K562 (cell line): ENCODE measurements at regions not wholly inside any gene's neighbourhood (a gene's known extent, or its start where the extent isn't known, plus 50 kb on each side); places are given as distances from the start of the nearest gene placed in this dataset.

Experiments used
- ATAC-seq: fragments of 200-7000 bp; cut with Tn5 transposase; 3 replicates; pipeline ENCODE4 v1.9.1; 2020; ENCODE audit warnings: moderate library complexity
- BruUV-seq: library from RNA; stranded (reverse); fragments of 400-500 nt; replicated peaks from 2 replicates; lab custom pipeline; 2021; lab: Mats Ljungman, UMichigan
- CTCF ChIA-PET: fragments of 300-600 bp; formaldehyde crosslinking; extraction: SDS; loops from one replicate; lab custom pipeline; 2021; ENCODE audit warnings: low intra/inter-chr PET ratio; lab: Yijun Ruan, JAX
- POLR2A ChIA-PET: fragments of 300-600, 350-650 bp; sonication (Branson Sonifier 250); formaldehyde crosslinking; extraction: SDS; loops from one replicate; lab custom pipeline; 2021; ENCODE audit warnings: antibody characterized with exemption, inconsistent platforms; lab: Yijun Ruan, JAX
- DNase-seq, 4 experiments: peaks; one replicate each; pipeline versions ENCODE4 v3.0.0 to v3.0.0-alpha.2; 2011 to 2018; ENCODE audit warnings: low spot score in 3 of 4, mixed read lengths in 3 of 4; ENCODE audit errors: extremely low read depth in 1 of 4
- FAIRE-seq: peaks from 2 replicates; lab custom pipeline; 2011; peaks lifted over from hg19 to GRCh38; lab: Jason Lieb, UNC
- H2AFZ ChIP-seq: 2 replicates; pipeline ENCODE4 v1.6.0; 2011; ENCODE audit warnings: low read depth, low read length, control low read depth, inconsistent platforms
- H3K27ac ChIP-seq: fragments of 200-600 bp; 3 replicates; pipeline ENCODE4 v1.8.0; 2011; ENCODE audit warnings: low read depth, mild to moderate bottlenecking, control low read depth, inconsistent platforms, low read length, moderate library complexity, mixed read lengths; ENCODE audit errors: extremely low read depth
- H3K27me3 ChIP-seq, 2 experiments: fragments of 300-600 bp in 1 of 2; 2 replicates in 1 of 2; 3 replicates in 1 of 2; pipeline versions ENCODE4 v1.6.0 to v1.8.0; 2011; ENCODE audit warnings: inconsistent platforms in 2 of 2, low read length in 2 of 2, mild to moderate bottlenecking in 1 of 2, mixed read lengths in 1 of 2, moderate library complexity in 1 of 2; ENCODE audit not compliant: control insufficient read depth in 2 of 2, insufficient read depth in 2 of 2
- H3K36me3 ChIP-seq: fragments of 300-600 bp; 3 replicates; pipeline ENCODE4 v1.8.0; 2011; ENCODE audit warnings: mild to moderate bottlenecking, low read length, inconsistent platforms; ENCODE audit not compliant: control insufficient read depth, insufficient read depth
- H3K4me1 ChIP-seq, 2 experiments: fragments of 200-600 bp in 1 of 2; replicated peaks in 1 of 2; 2 replicates in 1 of 2; 3 replicates in 1 of 2; pipeline versions ENCODE4 v1.5.1 to v1.8.0; 2011; ENCODE audit warnings: inconsistent platforms in 2 of 2, low read length in 2 of 2, mild to moderate bottlenecking in 1 of 2, mixed read lengths in 1 of 2, moderate library complexity in 1 of 2; ENCODE audit not compliant: control insufficient read depth in 2 of 2, insufficient read depth in 2 of 2
- H3K4me2 ChIP-seq: 2 replicates; pipeline ENCODE4 v1.6.1; 2011; ENCODE audit warnings: low read length, control low read depth, inconsistent platforms, mixed read lengths; ENCODE audit not compliant: insufficient read depth
- H3K4me3 ChIP-seq: fragments of 200-600 bp; sonication (generic), shearing (Covaris generic); 2 replicates; pipeline ENCODE4 v1.5.1; 2016; ENCODE audit warnings: control low read depth, inconsistent platforms
- H3K79me2 ChIP-seq: fragments of 200-600 bp; 3 replicates; pipeline ENCODE4 v1.8.0; 2011; ENCODE audit warnings: low read length, inconsistent platforms; ENCODE audit not compliant: control insufficient read depth, insufficient read depth
- H3K9ac ChIP-seq, 2 experiments: 2 replicates each; pipeline versions ENCODE4 v1.6.0 to v1.6.1; 2011; ENCODE audit warnings: low read depth in 2 of 2, low read length in 2 of 2, control low read depth in 1 of 2, inconsistent platforms in 1 of 2, mild to moderate bottlenecking in 1 of 2, mixed read lengths in 1 of 2; ENCODE audit not compliant: insufficient read depth in 1 of 2
- H3K9me1 ChIP-seq: one replicate; pipeline ENCODE4 v1.6.0; 2011; ENCODE audit warnings: inconsistent platforms, mild to moderate bottlenecking, low read length, moderate library complexity; ENCODE audit not compliant: control insufficient read depth, insufficient read depth
- H3K9me3 ChIP-seq: replicated peaks from 2 replicates; pipeline ENCODE4 v1.5.1; 2011; ENCODE audit warnings: low read depth, low read length, inconsistent platforms; ENCODE audit not compliant: control insufficient read depth, insufficient read depth
- H4K20me1 ChIP-seq: replicated peaks from 2 replicates; pipeline ENCODE4 v1.6.1; 2011; ENCODE audit warnings: low read length, inconsistent platforms, mixed read lengths; ENCODE audit not compliant: control insufficient read depth, insufficient read depth
- ARID1B ChIP-seq: fragments of 450-650 bp; IDR thresholded peaks from 2 replicates; pipeline ENCODE4 v1.6.1; 2016; ENCODE audit warnings: antibody characterized with exemption, mild to moderate bottlenecking, inconsistent platforms
- FOXK2 ChIP-seq, 2 experiments: fragments of 450-650 bp; IDR thresholded peaks in 1 of 2; conservative IDR thresholded peaks in 1 of 2; 2 replicates each; pipeline ENCODE4 v1.6.1; 2016; ENCODE audit warnings: low read depth in 2 of 2, mild to moderate bottlenecking in 1 of 2
- HOXB6 ChIP-seq: fragments of 250-450 bp; sonication (Bioruptor Pico); IDR thresholded peaks from 2 replicates; pipeline ENCODE4 v1.5.1; 2022; ENCODE audit warnings: mild to moderate bottlenecking, borderline replicate concordance
- IRF1 ChIP-seq: sonication (generic); formaldehyde crosslinking; IDR thresholded peaks from 2 replicates; pipeline ENCODE4 v1.8.0; 2022; ENCODE audit warnings: missing genetic modification reagents, mild to moderate bottlenecking, borderline replicate concordance
- MYNN ChIP-seq, 2 experiments: sonication (generic); formaldehyde crosslinking in 1 of 2; IDR thresholded peaks; 2 replicates each; pipeline versions ENCODE4 v1.5.0 to v1.6.1; 2016 to 2020; ENCODE audit warnings: antibody characterized with exemption in 1 of 2, missing genetic modification reagents in 1 of 2
- POLR2AphosphoS2 ChIP-seq: IDR thresholded peaks from 2 replicates; pipeline ENCODE4 v1.6.1; 2012; ENCODE audit warnings: low read length, improper control_type of control experiment
- POLR2AphosphoS5 ChIP-seq: IDR thresholded peaks from 2 replicates; pipeline ENCODE4 v1.6.1; 2011; ENCODE audit warnings: mild to moderate bottlenecking, low read depth, low read length, moderate library complexity; ENCODE audit not compliant: control insufficient read depth, insufficient read depth
- THRAP3 ChIP-seq: fragments of 450-650 bp; IDR thresholded peaks from 2 replicates; pipeline ENCODE4 v1.6.1; 2016; ENCODE audit warnings: mild to moderate bottlenecking, inconsistent platforms, borderline replicate concordance
- WGBS: fragments of 100-300 bp; shearing (Covaris generic); methylation state at CpG from one replicate; pipeline ENCODE4 v1.1.6; 2016; ENCODE audit warnings: low coverage, mixed read lengths; ENCODE audit not compliant: insufficient coverage; ENCODE audit errors: missing lambda C conversion rate; 5-methylcytosine and 5-hydroxymethylcytosine counted together
- in situ Hi-C: fragments of 300-500 bp; cut with MboI; formaldehyde crosslinking; loops from 4 replicates; pipeline ENCODE4 v1.15.0; 2018; ENCODE audit warnings: inconsistent platforms, mixed read lengths
- intact Hi-C: fragments of 100-400 bp; cut with micrococcal nuclease; formaldehyde crosslinking; loops from 2 replicates; pipeline ENCODE4 v1.14.2; 2022

- Histone ChIP-seq H3K36me3 (no peaks in the 10 kb centered on the region), H3K9me3 (no peaks in the 10 kb centered on the region), H4K20me1 (no peaks in the 10 kb centered on the region), H2AFZ (no peak overlapping the region), H3K4me3 (no peak overlapping the region), H3K9me1 (no peaks in the 10 kb centered on the region), H3K9ac (no peak overlapping the region), H3K4me2 (no peak overlapping the region), H3K27ac (no peak overlapping the region), H3K27me3 (no peaks in the 10 kb centered on the region), H3K79me2 (no peaks in the 10 kb centered on the region), H3K4me1 (no peaks in the 10 kb centered on the region)
- no peak for ATAC-seq
- DNase-seq: no peak
- 10% methylated on average over 2 of the region's 8 CpGs for WGBS
- in situ Hi-C loops: loop anchor here (10.0 kb wide), 1 partner anchor 889 kb away; no protein-coding TSS in a partner anchor
- intact Hi-C loops: loop anchor here (10.0 kb wide), 4 partner anchors 189 to 799 kb away; no protein-coding TSS in a partner anchor
- POLR2A ChIA-PET: no interaction called here
- TF ChIP-seq IRF1: no peak
- no peak for TF ChIP-seq POLR2AphosphoS2
- TF ChIP-seq THRAP3: no peak
- TF ChIP-seq MYNN (IDR thresholded peaks at IDR 0.05): no peak
- no peak for TF ChIP-seq MYNN (CRISPR knock-in tag; IDR thresholded peaks at IDR 0.05)
- no peak for TF ChIP-seq HOXB6 (CRISPR knock-in tag)
- TF ChIP-seq ARID1B: no peak
- no peak for TF ChIP-seq FOXK2 (conservative IDR thresholded peaks at IDR 0.05 in 1 of 2, IDR thresholded peaks at IDR 0.05 in 1 of 2; ENCODE audit: low read depth in 2 of 2)
- no peak for TF ChIP-seq POLR2AphosphoS5
- CTCF ChIA-PET: no interaction called here
- BruUV-seq: no TSS peak
- FAIRE-seq: no peak
These were observed 182.9 kb upstream of the GRIN2B start for GRCh38 chr12:14164266-14164665.
